Hepatic stellate cell (primary cell): ENCODE measurements at regions not wholly inside any gene's neighbourhood (a gene's known extent, or its start where the extent isn't known, plus 50 kb on each side); places are given as distances from the start of the nearest gene placed in this dataset.
A peak's percentile ranks its signal among the peaks of the same experiment; 100 is the strongest.
"Not testable (repeated sequence)": the region's sequence is repeated elsewhere in the genome, so short reads cannot be mapped to it uniquely, and the experiment has no call there.

Source experiments
- DNase-seq: peaks from one replicate; pipeline ENCODE4 v3.0.0; 2011; ENCODE audit warnings: low spot score

DNA sequence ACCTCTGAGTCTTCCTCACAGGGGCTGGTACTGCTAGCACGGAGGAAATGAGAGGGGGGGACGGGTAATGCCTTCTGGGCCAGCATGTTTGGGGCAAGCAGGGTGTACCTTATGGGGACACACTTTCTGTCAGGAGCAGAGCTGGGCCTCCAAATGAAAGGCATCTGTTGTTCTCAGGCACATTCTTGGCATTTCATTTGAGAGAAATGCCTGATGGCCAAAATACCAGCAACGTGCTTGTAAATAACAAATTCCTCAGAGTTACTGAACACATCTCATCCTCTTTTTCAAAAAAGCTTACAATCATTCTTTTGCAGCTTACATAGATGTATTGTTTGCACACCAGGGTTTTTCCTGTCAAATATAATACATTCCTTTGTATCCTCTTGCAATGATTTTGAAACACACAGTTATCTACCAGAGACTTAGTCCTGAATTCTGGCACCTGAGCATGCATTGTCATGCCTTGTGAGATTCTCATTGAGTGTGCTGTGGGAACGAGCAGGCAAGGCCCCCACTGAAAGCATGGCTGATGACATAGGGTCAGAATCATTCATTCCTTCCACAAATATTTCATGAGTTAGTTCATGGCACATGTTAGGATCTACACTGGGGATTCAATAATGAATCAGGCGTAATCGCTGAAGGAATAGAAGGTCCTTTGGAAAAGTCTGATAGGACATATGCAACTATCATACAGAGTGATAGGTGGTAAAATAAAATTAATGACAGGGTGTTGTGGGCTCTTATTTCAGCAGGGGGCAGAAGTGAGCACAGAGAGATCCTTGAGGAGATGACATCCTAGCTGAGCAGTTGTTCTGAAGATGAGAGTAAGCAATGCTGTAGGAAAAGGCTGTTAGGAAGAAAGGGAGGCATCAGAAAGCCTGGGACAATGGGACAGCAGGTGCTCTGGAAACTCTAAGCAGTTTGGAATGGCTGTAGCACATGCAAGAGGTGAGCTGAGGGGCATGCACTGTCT is 260.9 kb upstream of the TUT7 start:
- peak; percentile 12 for DNase-seq

DNA sequence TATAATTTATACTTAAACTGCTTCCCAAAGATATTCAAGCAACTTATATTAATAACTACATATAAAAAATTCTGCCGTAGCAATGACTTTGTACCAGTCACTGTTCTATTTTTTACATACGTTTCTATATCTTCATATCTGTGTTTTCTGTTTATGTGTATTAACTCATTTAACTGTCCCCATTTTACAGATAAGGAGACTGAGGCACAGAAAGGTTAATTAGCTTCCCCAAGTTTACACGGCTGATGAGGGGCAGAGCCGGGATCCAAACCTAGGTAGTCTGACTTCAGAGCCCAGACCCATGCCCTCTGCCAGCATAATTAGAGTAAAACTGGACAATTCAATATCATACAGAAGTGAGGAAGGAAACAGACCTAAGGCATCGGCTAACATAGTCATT is 259.7 kb upstream of the TUT7 start:
- DNase-seq = no peak

DNA sequence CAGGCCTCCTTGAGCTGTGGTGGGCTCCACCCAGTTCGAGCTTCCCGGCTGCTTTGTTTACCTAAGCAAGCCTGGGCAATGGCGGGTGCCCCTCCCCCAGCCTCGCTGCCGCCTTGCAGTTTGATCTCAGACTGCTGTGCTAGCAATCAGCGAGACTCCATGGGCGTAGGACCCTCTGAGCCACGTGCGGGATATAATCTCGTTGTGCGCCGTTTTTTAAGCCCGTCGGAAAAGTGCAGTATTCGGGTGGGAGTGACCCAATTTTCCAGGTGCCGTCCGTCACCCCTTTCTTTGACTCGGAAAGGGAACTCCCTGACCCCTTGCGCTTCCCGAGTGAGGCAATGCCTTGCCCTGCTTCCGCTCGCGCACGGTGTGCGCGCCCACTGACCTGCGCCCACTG is 257.3 kb upstream of the TUT7 start:
- not testable (repeated sequence) for DNase-seq

DNA sequence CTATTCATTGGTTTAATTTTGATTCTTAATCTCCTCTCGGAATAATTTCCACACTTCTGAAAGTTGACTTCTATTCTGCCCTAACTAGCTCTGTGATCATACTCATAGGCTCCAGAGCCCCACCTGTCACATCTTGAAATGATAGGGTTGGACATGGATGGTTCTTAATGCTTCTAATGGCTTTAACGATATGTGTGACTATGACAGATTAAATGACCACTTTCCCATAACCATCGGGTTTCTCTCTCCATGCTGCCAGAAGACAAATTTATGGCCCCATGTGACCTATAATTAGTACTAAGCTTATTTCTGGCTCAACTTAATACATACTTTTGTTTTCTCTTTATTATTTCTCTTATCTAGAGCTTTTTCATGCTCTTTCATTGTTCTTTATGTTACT is 251.1 kb upstream of the TUT7 start:
- DNase-seq = no peak

DNA sequence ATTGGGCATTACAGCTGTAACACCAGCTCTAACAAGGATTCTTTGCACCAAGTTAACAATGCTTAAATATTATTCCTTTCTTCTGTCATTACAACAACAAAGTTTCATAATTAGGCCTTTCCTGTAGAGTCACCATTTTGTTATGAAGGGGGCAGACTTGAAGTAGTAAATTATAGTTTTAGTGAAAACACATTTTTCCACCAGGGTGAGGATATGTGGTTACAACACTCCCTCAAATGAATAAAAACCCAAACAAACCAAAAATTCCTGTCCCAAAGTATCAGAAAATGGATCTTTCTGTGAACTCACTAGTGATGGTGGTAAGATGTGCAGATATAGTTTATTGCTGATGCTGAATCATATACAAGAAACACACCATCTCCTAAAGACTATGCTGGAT is 250.5 kb upstream of the TUT7 start:
- no peak for DNase-seq

DNA sequence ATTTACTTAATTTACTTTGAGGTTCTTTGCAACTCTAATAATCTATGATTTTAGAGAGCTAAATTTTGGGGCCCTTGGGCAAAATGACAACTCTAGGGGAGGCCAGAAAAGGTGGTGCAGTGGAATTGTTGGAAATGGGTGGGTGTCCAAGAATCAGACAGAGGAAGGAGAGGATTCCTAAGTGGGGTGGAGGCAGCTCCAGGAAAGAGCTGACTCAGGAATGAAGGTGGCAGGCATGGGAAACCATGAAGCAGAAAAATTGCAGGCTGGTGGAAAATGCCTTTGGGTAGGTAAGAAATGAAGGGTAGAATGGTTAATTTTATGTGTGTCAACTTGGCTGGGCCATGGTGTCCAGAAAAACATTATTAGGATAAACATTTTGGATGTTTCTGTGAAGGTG is 248.5 kb upstream of the TUT7 start:
- DNase-seq = no peak

DNA sequence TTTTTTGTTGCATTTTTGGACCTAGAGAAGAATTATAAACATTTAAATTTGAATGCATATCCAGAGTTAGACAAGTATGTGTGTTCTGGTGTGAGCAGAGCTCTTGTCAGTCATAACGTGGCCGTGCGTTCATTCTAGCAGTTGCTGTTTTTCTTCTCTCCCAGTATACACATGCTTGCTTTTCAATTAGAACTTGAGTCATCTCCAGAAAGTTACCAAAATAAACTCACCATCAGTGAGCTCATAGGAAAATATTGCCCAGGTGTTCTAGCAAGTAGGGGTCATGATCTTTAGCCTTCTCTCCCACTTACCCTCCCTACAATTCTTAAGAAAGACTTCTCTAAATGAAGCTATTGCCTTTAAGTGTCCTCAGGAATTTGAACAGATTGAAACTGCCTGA is 247.5 kb upstream of the TUT7 start:
- no peak for DNase-seq

DNA sequence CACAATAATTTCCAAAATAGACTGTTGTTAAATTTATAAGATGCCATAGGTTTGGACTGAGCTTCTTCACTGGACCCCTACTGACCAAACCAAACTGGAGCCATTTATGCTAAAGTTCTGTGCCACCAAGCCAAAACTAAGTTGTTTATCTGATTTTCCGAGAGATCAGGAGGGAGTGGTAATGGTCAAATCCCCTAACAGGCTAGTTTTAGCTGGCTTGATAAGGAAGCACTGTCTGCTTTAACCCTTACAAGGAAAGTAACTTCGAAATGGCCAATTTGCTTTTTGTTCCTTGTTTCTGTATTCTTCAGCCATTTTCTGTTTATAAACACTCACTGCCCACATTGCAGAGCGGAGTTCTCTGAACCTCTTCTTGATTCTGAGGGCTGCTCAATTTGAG is 246.8 kb upstream of the TUT7 start:
- no peak for DNase-seq

DNA sequence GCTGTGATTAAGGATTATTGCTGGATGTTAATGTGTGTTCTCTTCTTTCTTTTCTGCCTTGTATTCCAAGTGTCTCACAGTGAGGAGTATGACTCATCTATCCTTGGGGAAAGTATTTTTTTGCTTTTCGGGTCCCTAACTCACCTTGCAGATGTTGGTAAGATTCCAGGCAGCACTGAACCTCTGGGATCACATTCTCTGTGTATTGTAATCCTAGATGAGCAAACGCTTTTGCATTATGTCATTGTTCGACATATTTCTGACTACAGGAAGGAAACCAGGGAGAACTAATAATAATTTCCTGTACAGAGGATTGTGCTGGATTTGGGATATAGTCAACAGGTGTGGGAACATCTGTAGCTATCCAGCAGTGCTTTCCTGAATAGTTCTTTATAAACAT is 246.1 kb upstream of the TUT7 start:
- DNase-seq = no peak

DNA sequence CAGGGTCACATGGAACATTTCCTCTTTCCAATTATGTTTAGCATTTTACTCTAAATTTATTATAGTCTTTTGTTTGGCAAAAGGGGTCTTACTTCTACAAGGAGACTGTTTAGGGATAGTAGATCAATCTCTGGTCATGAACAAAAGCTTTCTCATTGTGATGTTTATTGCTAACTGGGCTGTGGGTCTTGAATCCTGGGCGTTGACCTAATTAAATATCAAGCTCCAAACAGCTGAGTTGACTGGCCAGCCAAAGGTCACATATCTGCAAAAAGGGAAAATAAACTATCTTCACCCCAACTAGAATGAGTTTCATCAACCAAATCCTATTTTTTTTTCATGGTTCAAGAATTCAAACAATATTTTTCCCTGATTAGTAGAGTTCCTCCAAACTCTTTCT is 245.4 kb upstream of the TUT7 start:
- DNase-seq = no peak

DNA sequence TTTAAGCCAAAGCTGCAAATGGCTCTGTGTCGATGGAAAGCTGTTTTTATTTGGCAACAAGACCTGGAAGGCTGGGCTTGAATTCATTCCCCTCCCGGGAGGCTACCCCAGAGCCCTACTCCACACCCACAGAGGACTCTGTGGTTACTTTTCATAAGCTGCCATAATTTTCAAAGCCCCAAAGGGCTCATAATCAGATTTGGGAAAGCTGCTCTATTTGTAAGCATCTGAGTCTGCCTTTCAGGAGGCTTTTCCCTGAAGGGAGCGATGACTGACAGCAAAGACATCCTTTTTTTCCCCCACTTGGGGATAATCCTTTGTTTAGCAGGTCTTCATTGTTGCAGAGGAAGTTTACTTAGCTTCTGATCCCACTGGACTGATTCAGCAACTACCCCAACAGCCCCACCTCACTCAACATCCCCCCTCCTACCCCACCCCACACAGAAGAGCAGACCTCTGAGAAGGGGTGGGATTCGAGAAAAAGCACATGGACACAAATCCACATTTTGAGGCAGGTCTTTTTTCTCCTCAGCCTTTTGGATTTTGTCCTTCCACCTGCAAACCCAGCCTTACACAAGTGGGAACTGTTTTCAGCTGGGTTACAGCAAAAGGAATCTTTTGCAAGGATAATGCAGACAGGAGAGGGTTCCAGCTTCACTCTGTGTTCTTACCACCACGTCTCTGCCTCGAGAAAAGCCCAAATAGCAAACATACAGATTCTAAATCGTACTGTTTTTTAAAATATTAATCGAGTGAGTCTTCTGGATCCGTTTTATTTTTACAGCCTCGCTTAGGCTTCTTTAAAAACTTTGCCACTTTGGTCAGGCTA is 244.4 kb upstream of the TUT7 start:
- DNase-seq = no peak

DNA sequence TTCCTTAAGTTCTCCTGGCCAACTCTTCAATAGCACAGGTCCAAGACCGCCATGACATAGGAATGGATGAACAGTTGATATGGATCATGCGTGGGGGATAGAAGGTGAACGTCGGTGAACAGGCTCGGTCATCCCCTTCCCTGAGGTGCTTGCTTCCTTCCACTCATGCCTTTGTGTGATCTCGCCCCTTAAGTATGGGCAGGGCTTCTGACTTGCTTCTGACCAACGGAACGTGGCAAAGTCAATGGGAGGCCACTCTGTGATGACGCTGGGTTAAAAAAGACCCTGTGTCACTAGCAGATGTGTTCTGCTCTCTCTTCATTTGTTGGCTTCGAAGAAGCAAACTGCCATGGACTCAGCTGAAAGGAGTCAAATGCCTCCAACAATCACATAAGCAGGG is 240.5 kb upstream of the TUT7 start:
- no peak for DNase-seq

DNA sequence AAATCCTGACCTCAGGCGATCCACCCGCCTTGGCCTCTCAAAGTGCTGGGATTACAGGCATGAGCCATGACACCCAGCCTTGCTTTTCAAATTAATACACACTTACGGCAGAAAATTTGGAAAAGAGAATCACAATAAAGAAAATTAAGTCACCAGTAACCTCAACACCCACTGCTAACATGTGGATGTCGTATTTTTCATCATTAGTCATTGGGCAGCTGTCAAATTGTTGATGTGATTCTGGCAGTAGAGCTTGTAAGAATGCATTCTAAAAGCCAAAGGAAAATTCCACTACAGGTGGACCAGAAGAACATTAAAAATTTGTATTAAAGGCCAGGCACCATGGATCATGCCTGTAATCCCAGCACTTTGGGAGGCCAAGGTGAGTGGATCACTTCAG is 237.3 kb upstream of the TUT7 start:
- DNase-seq = no peak

DNA sequence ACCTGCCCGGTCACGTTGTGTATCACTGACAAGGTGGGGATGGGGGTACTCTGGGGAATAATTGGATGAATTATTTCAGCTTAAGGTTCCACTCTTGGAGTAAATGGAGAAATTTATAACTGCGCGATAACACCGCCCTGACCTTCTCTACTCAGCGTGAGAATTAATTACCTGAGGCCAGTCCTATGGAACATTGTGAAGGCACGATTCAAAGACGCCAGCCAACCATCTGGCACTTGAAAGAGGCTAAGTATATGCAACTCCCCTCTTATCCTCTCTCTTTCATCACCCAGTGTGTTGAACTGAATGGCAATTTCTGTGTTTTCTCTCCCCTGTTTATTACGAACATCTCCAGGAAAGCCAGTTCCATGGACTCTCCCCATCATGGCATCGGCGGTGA is 235.5 kb upstream of the TUT7 start:
- DNase-seq = no peak

DNA sequence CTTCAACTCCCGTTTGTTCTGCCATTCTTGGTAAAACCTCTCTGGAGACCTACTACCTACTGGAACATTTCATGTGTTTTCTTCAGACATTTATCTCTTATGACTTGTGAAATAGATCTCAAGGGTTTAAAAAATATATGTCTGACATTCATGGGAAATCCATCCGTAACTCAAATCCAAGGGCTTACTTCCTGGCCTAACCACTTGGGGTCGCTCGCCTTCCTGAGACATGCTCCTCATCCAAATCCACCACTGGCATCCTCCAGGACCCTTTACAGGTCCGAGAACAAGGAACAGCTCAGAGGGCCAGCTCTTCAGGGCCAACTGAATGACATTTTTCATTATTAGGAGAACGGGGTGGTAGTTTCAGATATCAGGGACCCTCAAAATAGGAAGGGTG is 235.1 kb upstream of the TUT7 start:
- no peak for DNase-seq

DNA sequence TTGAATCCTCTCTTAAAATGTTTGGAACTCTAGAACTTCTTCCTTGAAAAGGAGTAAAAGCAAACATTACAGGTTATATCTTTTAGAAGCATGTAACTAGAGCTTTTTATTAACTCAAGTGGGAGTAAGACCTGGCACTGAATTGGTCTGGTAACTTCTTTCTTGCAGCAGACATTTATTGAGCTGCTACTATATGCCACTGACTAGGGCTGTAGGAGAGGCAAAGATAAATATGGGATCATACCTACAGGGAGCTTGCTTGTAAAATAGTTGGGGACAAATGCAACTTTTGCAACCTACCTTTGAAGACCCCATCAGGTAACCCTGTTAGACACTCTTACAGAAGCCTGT is 231.9 kb upstream of the TUT7 start:
- DNase-seq = no peak

DNA sequence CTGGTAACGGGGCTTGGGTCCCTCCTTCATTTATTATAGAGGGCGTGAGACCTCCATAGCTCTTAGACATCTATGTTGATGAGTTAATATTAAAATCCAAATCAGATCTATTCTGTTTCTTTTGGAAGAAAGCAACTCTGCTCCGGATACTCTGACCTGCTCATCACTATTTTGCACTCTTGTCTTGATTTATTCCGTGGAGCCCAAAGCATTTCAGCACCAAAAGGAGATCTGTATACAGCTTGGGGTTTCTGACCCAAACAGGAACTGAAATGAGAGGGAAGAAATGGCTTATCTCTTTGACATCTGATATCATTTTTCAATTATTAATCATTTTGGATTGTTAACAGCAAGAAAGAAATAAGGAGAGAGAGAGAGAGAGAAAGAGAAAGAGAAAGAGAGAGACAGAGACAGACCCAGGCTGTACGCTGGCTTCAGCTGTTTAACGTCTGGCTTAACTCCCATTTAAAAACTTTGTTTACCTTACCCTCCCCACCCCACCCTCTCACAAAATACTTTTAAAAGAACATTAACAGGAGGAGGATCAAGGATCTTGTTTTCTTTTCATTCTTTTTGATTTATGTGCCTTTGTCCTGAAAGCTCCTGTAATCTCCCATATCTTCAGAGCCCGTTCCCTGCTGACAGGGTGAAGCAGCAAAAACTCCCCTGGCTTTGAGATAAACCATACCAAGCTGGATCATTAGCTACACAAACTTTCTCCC is 231.4 kb upstream of the TUT7 start:
- DNase-seq = no peak

DNA sequence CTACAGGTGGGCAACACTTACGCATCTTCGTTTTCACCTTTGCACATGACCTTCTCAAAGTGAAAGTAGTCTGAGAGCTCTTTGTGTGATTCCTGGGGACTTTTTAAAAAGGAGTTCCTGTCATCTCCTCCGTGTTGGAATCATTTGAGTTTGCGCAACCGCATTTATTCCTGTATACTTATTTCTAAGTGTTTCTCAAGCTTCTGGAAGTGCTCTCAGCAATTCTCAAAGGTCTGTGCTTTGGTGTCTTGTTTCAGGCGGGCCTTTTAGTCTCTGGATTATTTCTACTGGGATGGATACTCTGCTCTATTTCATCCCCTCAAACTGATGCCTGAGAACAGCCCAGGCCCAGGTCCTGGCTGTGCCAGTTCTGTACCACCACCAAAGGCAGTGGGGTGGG is 226.5 kb upstream of the TUT7 start:
- no peak for DNase-seq

DNA sequence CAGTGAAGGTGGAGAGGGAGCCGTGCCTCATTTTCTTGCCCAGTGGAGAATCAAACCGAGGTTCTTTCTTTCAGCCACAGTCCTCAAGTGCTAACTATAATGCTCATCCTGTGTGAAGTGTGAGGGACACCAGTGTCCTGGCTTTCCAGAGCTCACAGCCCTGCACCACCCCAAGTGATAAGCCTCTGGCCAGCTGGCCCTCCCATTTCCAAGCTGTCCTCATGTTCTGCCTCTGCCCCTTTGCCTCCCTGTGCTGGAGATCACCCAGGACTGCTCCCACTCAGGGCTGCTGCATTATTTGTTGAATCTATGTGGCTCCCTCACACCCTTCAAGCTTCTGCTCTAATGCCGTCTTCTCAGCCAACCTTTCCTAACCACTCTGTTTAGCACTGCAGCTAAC is 224.5 kb upstream of the TUT7 start:
- DNase-seq = no peak

DNA sequence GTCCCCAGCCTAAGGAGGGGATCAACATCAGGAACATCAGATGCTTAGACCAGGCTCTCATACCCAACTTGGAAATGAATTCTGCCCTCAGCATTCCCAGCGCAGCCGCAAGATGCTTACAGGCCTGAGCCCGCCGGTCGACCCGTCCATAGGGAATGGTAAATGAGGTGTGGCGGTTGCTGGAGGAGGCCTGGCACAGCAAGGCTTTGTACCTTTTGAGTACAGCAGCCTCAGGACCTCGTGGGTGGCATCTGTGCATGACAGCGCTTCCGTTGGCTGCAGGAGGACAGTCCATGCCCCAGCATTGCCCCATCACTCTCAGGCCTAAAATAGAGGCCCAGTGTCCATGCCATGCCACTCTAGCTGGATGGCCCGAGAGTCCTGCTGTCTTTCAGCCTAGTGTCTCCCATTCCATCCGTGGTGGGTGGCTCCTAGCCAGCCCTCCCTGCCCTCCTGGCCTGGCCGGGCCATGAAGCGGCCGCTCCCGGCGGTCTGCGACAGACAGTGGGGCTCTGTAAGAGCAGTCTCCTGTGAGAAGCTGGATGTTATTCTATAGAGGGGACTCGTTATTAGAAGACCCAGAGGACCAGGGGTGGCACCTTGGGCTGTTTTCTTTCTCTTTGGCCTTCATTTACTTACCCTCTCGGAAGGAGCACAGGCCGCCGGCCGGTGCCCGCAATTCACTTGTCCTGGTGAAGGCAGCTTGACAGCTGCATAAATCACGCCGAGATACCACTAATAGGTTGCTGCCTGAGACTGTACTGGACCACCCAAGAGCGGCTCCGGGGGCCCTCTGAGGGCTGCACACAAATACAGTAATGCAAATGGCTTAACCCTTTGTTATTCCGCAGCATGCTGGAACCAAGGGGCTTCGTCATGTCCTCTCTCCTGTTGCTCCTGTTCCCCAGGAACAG is 223.5 kb upstream of the TUT7 start:
- no peak for DNase-seq

DNA sequence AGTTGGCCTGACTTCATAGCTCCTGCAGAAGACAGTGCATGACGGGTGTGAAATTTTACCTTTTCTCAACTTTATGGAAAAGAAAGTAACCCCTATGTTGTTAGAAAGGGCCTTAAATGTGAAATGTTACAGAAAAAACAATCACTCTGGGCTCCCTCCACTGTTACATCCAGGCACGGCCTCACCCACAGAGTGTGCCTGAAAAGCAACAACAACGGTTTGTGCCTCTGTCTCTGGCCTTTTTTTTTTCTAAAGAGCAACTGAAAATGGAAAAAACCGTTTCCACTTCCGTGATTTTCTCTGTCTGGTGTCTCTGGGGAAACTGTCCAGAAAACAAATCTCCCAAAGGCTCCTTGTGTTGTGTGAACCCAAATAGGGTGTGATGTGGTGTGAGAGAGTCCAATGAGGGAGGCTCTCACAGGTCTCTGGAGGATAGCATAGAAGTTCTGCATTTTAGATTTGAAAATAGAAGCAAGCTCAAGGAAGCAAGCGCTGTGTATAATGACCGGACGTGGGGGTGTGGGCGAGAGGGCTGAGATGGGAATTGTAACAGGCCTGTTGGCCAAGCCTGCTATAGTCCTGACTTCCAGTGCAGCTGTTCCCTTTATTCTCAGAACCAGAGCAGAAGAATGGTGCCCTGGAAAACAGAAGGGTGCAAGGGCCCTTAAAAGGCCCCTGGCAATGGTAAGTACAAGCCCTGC is 221.8 kb upstream of the TUT7 start:
- DNase-seq = no peak
